RWPE1 (cell line): ENCODE measurements at regions not wholly inside any gene's neighbourhood (a gene's known extent, or its start where the extent isn't known, plus 50 kb on each side); places are given as distances from the start of the nearest gene placed in this dataset.
"Not testable (repeated sequence)": the region's sequence is repeated elsewhere in the genome, so short reads cannot be mapped to it uniquely, and the experiment has no call there.

Experiments
- CTCF ChIA-PET: fragments of 350-600 bp; sonication (Branson Sonifier 250); formaldehyde crosslinking; extraction: SDS; loops from one replicate; lab custom pipeline; 2021; lab: Yijun Ruan, JAX
- POLR2A ChIA-PET: fragments of 400-600 bp; formaldehyde crosslinking; extraction: SDS; loops from one replicate; lab custom pipeline; 2020; ENCODE audit warnings: antibody characterized with exemption; ENCODE audit not compliant: low non-redundant PET; lab: Yijun Ruan, JAX
- DNase-seq: peaks from one replicate; pipeline ENCODE4 v3.0.0; 2012; ENCODE audit warnings: low spot score
- H3K27ac ChIP-seq: fragments of 450-650 bp; 2 replicates; pipeline ENCODE4 v1.5.1; 2017
- CTCF ChIP-seq: fragments of 450-650 bp; conservative IDR thresholded peaks from 2 replicates; pipeline ENCODE4 v1.5.1; 2017; ENCODE audit warnings: low read depth, mild to moderate bottlenecking

GRCh38 chr22:45084400-45084920, 74.7 kb upstream of the PHF21B start:
- ChIA-PET CTCF (no interaction called here), POLR2A (no interaction called here)
- DNase-seq, result no peak
- H3K27ac ChIP-seq, result no peak overlapping the region
- no peak for TF ChIP-seq CTCF

GRCh38 chr22:45087802-45088201, 75.9 kb upstream of the NUP50 start:
- H3K27ac ChIP-seq, result no peak overlapping the region
- POLR2A ChIA-PET, result no interaction called here
- DNase-seq, result no peak
- TF ChIP-seq CTCF, result no peak
- CTCF ChIA-PET, result interaction anchor here (0.6 kb wide), 1 partner anchor 279 kb away, joined by 4 read pairs; no protein-coding TSS in a partner anchor

GRCh38 chr22:45088576-45088975, 75.1 kb upstream of the NUP50 start:
- CTCF ChIA-PET, result interaction anchor here (0.6 kb wide), 1 partner anchor 280 kb away, joined by 4 read pairs; no protein-coding TSS in a partner anchor
- TF ChIP-seq CTCF, result no peak
- H3K27ac ChIP-seq, result no peak overlapping the region
- POLR2A ChIA-PET, result no interaction called here
- no peak for DNase-seq

- no peak overlapping the region for H3K27ac ChIP-seq
- ChIA-PET POLR2A (no interaction called here), CTCF (no interaction called here)
- no peak for DNase-seq
- no peak for TF ChIP-seq CTCF
Measured at GRCh38 chr22:45090497-45090910, 73.2 kb upstream of the NUP50 start.

- CTCF ChIA-PET, result no interaction called here
- H3K27ac ChIP-seq, result no peak overlapping the region
- DNase-seq, result no peak
- TF ChIP-seq CTCF, result no peak
- POLR2A ChIA-PET, result no interaction called here
Measured at GRCh38 chr22:45091254-45091854, 72.4 kb upstream of the NUP50 start.

GRCh38 chr22:45091875-45092274, 71.8 kb upstream of the NUP50 start:
- DNase-seq, POLR2A ChIA-PET, CTCF ChIA-PET, H3K27ac ChIP-seq: not testable (repeated sequence)

- ChIA-PET CTCF (no interaction called here), POLR2A (no interaction called here)
- no peak overlapping the region for H3K27ac ChIP-seq
- no peak for TF ChIP-seq CTCF
- no peak for DNase-seq
Measured at GRCh38 chr22:45092644-45093043, 71.1 kb upstream of the NUP50 start.
